ENCODE measurements at regions not wholly inside any gene's neighbourhood (a gene's known extent, or its start where the extent isn't known, plus 50 kb on each side); places are given as distances from the start of the nearest gene placed in this dataset.
A peak's percentile ranks its signal among the peaks of the same experiment; 100 is the strongest.
"Not testable (repeated sequence)": the region's sequence is repeated elsewhere in the genome, so short reads cannot be mapped to it uniquely, and the experiment has no call there.

DNA sequence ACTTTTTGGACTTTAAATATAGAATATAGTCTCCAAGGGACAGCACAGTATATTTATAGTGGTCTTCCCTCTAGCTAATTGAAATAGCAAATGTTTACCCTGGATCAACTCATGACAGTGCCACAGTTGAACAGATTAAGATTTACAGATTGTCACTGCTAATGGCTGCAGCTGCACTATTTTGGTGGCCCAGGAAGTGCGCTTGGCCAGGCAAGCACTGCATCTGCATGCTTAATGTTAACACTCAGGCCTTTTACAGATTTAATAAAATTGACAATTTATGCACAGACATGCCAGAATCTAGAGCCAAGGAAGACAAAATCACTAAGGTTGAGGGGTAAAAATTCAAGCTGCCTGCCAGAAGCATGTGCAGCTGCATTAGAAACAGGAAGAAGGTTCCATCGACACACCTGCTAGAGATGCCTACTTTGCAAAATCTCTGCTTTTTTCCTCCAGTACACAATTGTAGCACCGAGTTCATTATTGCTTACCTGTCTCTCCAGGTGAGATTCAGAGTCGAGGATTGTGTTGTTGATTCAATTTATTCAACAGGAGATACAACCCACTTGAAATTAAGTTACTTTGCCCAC lies 1042.3 kb upstream of the NRXN1 start:
- no peak for DNase-seq

DNA sequence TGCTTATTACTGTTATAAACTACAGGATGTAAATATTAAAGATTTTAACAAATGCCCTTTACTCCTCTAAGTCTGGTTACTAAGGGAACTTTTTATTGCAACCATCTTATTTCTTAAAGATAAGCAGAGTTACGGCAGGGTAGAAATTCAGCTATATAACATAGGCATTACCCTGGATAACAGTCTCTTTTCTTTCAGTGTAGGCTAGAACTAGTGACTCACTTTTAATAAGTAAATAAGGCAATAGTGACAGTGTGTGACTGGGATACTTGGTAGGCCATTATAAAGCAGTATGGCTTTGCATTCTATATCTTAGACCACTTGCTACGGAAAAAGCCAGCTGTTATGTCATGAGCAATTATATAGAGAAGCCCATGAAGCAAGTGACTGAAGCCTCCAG lies 1041.0 kb upstream of the NRXN1 start:
- DNase-seq: no peak

DNA sequence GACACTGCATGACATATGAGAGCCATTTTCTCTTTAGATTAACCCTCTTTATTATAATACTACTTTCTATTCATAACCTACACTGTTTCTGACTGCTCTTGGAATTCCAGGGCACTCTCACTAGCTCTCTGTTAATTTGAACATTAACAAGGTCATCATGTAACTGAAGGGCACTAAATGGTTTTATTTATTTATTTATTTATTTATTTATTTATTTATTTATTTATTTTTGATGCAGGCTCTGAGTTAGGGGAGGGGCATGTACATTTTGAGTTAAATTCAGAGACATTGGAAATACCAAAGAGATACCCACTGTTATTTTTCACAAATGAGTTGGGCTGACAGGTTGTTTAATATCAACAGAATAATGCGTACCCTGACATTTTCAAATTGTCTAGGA lies 1038.7 kb upstream of the NRXN1 start:
- no peak for DNase-seq

DNA sequence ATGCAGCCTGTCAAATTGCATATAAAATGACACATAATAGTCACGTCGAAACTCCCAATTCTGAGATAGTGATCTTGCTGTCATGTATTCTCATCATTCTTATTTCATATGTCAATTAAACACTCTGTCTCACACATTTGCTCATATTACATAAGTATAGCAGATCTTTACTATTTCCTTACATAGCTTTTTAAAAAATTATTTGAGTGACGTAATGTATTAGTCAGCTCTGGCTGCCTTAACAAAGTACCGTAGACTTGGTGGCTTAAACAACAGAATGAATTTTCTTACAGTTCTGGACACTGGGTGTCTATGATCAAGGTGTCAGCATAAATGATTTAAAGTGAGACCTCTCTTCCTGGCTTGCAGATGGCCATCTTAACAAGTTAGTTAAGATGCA lies 1032.3 kb upstream of the NRXN1 start:
- no peak for DNase-seq

DNA sequence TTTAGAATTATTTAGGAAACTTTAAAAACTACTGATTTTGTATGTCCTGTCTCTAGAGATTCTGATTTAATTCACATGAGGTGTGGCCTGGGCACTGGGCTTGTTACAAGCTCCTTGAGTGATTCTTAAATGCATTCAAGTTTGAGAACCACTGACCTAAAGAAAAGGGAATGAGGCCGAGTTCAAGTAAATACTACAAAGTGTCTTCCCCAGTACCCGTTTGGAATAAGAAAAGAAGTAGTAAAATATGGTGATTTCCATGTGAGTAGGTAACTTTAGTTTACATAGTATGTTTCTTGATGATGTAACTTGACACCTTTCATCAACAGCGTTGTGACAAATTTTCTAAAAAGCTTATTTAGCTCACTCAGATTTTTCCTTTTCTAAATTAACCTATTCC lies 1022.9 kb upstream of the NRXN1 start:
- DNase-seq: no peak

DNA sequence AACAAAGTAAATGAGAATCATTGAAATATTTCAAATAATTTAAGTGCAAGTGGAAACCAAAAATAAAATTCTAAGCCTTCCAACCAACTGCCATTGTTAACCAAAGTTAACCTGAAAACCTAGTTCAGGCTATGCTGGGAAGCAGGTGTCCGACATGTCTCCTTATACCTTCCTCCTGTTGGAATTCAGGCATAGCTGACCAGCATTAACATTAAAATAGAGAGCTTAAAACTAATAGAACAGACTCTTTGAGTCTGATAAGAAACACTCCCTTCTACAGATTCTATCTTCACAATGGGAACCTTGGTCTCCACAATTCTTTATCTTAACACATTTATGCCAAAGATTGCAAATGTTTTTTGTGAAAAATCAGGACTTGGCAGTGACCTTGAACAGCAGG lies 1004.9 kb upstream of the NRXN1 start:
- no peak for DNase-seq

DNA sequence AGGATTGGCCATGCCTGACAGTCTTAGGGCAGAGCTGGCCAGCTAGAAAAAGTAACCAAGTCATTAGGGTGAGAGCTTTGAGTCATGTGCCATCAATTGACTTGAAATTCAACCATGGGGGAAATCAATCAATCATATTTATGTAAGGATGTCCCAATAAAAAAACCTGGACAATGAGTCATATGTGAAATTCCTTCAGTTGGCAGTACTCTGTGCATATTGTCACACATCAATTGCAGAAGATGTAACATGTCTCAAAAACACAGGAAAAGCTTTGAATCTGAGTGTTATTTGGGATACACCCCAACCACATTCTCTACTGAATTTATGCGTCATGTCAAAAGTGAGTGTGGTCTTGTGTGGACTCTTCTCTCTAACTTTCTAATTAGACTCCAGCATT lies 1004.1 kb upstream of the NRXN1 start:
- DNase-seq: no peak

DNA sequence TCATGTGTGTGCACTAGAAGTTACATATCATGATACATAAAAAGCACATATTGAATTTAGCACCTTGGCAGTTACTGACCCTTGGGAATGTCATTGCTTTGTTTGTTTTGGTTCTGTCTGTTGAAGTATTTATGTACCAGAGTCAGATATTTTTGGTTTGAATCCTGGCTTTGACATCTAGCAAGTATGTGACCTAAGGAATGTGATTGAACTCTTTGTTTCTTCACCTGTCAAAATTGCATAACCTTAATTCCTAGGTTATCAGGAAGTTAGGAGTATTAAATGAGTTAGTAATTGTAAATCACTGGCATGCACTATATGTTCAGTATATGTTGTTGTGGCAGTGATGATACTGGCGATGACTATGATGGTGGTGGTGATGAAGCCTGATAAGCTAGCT lies 1003.5 kb upstream of the NRXN1 start:
- no peak for DNase-seq

DNA sequence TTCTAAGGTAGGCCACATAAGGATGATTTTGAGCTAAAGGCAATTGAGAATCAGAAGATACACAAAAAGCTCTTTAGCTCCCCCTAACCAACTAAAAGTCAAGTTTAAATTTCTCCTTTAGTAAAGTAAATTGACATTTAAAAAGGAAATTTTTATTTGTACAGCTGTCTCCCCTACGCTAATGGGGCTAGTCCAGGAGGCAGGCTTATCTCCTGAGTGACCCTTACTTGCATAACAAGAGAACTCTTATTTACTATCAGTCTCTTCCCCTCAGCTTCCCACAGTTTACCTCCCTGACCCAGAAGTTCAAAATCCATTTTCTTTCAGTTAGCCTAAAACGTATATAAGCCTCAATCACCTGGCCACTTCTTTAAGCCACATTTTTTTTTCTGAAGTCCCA lies 1002.8 kb upstream of the NRXN1 start:
- no peak for DNase-seq

DNA sequence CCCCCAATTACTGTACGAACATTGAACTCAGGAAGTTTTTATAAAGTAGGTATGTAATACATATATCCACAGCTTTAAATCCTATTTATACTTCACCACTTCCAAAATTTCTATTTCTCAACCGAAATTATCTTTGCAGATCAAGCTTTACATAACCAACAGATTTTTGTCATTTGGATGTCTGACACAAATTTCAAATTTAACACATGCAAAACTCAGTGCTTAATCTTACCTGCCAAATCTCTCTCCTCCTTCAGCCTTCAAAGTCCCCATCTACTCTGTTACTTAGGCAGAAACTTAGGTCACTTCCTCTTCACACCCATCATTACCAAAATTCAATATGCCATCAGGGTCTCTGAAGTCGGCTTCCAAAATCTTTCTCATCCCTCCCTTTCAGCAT lies 990.1 kb upstream of the NRXN1 start:
- DNase-seq: no peak

DNA sequence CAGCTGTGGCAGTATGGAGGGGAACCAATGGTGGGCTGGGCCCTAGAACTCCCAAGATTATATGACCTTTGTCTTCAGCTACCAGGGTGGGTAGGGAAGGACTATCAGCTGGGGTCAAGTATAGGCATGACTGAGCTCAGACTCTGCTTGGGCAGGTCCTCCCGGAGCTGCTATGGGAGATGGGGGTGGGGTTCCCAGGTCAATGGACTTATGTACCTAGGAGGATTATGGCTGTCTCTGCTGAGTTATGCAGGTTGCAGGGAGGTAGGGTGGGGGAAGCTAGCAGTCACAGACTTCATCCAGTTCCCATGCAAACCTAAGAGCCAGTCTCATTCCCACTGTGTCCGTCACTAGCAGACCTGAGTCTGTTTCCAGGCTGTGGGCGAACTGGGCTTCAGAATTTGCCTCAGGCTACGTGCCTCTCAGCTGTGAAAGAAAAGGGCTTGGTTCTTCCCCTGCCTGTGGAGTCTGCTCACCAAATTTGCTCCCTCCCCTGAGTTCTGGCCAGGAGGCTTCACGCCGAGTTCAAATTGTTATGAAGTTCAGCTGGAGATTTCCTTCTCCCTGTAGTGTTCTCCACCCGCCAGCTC lies 985.8 kb upstream of the NRXN1 start:
- DNase-seq: no peak

DNA sequence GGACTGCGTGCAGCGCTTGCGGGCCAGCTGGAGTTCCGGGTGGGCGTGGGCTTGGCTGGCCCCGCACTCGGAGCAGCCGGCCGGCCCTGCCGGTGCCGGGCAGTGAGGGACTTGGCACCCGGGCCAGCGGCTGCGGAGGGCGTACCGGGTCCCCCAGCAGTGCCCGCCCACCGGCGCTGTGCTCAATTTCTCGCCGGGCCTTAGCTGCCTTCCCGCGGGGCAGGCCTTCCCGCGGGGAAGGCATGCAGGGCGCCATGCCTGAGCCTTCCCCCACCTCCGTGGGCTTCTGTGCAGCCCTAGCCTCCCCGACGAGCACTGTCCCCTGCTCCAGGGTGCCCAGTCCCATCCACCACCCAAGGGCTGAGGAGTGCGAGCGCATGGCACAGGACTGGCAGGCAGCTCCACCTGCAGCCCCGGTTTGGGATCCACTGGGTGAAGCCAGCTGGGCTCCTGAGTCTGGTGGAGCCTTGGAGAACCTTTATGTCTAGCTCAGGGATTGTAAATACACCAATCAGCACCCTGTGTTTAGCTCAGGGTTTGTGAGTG lies 975.0 kb upstream of the NRXN1 start:
- not testable (repeated sequence) for DNase-seq

DNA sequence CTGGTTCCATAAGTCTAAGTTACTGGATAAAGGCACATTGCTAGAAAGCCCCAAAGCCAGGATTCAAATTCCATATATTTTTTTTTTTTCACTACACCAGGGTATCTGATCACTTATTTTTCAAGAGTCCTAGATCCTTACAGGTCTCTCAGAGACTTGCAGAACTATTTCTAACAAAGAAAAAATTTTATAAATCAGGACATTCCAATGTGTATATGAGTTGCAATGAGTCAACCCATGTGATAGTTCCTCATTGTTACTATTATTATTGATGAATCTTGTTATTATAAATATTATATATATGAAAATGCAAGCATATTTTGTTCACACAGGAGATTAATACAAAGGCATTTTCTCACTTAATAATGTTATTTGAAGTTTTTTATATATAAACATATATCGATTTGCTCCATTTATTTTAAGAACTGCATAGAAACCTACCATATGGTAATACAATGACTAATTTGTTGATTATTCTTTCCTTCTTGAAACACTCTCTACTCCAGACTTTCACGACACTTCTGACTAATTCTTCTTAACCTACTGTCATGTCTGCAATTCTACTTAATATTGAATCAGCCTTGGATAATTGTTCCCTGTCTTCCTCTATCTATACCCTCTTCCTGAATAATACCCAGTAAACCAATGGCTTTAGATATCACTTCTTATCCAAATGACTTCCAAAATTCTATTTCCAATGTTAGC lies 968.4 kb upstream of the NRXN1 start:
- DNase-seq: no peak

DNA sequence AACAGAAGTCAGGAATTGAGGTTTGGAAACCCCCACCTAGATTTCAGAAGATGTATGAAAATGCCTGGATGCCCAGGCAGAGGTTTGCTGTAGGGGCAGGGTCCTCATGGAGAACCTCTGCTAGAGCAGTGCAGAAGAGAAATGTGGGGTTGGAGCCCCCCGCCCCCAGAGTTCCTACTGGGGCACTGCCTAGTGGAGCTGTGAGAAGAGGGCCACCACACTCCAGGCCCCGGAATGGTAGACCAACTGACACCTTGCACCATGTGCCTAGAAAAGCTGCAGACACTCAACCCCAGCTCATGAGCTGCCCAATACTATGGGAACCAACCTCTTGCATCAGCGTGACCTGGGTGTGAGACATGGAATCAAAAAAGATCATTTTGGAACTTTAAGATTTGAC lies 967.0 kb upstream of the NRXN1 start:
- no peak for DNase-seq

DNA sequence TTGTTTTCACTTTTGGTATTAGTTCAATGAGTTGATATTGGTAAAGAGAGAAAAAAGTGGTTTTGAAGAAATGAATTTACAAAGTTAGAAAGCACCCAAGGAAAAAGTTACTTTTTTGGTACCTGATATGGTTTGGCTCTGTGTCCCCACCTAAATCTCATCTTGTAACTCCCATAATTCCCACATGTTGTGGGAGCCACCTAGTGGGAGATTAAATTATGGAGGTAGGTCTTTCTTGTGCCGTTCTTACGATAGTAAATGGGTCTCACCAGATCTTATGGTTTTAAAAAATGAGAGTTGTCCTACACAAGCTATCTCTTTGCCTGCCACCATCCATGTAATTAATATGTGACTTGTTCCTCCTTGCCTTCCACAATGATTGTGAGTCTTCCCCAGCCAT lies 965.6 kb upstream of the NRXN1 start:
- DNase-seq: no peak

DNA sequence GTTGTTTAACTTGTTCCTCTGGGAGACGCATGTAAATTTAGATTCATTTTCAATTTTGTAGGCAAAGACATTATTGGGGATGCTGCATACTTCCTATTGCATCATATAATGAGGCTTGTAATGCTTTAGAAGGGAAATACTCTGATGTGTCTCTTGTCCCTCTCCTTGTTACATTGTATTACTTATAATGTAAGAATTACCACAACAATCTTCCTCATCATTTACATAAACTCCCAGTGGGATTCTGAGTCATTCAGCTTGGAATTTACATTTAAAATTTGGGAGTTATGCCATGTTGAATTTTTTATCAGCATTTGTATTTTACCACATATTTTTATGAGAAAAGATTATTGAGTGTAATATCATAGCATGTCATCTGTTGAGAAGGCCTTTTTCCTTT lies 963.4 kb upstream of the NRXN1 start:
- no peak for DNase-seq

DNA sequence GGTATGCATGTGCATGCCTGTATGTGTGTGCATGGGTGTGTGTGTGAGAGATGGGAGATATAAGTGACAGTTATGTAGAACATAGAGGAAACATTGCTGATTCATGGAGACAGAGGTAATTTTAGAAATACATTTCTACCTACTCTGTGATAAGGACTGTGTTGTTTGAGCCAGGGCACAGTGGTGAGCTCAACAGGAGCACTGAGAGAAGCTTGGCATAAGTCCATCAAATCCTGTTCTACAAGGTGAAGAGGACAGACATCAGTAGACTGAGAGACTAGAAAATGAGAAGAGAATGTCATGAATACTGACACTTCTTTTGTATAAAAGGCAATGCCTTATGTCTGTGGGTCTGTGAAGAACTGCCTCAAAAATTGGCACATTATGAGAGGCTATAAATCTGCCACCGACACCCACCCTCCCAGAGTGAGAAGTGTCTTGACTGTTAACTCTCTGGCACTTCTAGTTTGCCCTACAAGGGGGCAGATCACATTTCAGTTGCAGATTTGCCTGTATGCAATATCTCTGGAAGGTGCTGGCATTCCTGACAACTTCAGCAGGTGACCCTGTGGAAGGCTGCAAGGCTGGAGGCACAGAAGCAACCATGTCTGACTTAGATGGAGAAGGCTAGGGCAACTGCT lies 962.3 kb upstream of the NRXN1 start:
- DNase-seq: no peak

DNA sequence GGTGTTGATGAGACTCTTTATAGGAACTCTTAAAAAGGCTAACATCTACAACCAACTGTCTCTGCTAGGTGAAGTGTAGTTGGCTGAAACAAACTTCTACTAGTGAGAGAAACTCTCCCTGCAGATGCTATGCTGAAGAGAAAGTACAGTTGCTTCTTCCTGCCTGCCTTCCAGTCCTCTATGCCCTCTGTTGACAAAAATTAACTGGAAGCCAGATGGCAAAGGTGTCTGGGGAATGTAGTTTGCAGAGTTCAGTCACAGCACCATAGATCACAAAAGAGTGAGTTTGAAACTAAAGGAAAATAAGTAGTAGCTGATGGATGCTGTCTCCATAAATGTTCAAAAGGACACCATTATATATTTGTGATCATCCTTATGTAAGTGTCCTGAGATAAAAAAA lies 958.8 kb upstream of the NRXN1 start:
- peak; percentile 47 for DNase-seq

DNA sequence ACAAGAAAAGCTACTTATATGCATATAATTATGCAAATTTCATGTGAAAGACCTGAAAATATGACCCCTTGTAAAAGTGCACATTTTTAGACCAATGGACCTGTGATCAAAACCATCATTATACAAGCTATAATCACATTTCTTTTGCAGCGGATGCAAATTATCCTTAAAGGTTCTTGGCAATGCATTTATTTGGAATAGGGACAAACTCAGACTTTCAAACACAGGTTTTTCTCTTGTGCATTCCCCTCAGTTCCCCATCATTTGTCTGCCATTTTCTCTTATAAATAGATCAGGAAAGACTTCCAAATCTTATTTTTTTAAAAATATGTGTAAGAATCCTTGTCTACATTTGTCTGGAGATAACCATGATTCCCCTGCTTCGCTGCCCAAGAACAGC lies 954.2 kb upstream of the NRXN1 start:
- DNase-seq: no peak

DNA sequence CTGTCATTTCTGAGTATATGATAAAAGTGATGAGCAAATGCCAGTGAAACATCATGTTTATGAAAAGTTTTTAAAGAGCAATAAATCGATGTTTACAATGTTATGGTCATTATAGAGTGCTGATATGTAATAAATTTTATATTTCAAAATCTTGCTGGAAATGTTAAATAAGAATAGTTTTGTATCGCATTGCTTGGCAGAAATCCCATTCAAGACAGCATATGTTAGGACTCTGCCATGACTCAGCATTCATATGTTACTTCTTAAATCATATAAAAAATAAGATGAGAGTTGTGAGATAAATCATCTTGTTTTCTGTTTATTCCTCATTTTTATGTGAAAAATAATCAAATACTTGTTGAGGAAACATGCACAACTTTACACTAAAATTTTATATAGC lies 949.9 kb upstream of the NRXN1 start:
- DNase-seq: no peak

DNA sequence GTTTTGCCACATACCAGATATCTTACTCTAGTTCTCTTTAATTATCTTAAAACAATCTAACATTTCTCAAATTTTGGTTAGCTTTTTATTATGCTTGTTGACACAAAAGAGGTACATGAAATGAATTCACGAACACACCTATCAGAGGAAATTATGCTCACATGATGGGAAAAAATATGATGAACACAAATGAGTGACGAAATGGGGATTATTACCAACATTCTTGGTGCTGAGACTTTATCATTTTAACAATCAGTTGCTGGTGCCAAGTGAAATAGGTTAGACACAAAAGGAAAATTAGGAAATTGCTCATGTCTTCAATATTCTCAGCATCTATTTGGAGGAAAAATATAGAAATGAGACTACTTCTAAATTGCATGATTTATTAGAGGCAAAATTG lies 944.7 kb upstream of the NRXN1 start:
- no peak for DNase-seq

DNA sequence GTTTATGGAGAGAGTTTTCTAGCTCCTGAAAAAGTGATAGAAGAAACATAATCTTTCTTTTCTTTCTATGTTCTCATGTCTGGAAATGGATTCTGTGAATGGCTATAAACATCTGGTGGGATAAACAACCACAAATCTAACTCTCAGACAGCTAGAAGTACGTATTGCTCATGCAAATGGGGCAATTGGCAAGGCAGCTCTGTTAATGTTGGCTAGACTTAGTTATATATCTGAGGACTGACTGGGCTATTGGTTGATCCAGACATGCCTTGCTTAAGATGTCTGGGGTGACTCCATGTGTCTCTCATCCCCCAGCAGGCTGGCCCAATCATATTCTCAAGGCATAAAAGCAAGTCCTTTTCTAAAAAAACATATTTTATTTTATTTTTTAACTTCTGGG lies 939.2 kb upstream of the NRXN1 start:
- no peak for DNase-seq

DNA sequence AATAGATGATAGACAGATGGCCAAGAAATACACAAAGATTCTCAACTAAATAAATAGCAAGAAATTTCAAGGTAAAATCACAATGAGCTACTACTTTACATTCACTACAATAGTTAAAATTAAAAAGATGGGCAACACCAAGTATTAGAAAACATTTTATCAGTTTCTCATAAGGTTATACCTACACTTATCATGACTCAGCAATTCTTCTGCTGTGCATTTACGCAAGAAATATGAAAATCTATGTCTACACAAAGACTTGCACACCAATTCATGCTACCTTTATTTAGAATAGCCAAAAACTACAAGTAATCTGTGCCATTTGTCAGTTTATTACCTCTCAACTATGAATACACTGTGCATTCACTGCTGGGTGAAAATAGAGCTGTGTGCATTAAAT lies 937.4 kb upstream of the NRXN1 start:
- DNase-seq: no peak

DNA sequence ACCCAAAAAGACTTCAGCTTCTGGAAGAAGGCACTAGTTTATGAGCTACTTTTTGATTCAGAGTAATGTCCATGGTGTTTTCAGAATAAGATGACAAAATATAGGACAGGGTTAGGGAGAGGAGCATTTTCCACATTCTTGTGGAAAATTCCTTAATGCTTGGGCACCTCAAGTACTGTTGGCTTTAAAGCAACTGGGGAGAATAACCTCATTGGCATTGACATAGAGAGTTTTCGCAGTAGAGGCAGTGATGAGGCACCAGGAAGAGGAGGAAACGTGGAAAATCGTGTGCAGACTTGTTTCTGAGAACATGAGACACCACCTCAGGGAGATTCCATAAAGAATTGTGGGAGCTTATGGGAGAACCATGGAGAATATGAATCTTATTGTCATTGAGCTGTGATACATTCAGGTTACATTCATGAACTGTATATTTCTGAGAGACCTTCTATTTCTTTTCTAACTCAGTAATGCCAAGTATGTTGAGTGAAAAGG lies 929.0 kb upstream of the NRXN1 start:
- no peak for DNase-seq
